Immature natural killer cell (primary cell): ENCODE measurements at regions not wholly inside any gene's neighbourhood (a gene's known extent, or its start where the extent isn't known, plus 50 kb on each side); places are given as distances from the start of the nearest gene placed in this dataset.

Experiments used
- DNase-seq, 3 donors: peaks; one replicate each; pipeline ENCODE4 v3.0.0; 2022; ENCODE audit warnings: mixed read lengths in 1 of 3
- H3K27ac Mint-ChIP-seq, 6 donors: one replicate each; pipeline ENCODE4 v1.8.0; 2020; ENCODE audit warnings: mixed read lengths in 6 of 6, mild to moderate bottlenecking in 5 of 6, inconsistent platforms in 4 of 6, moderate library complexity in 3 of 6
- H3K27me3 Mint-ChIP-seq, 3 donors: one replicate each; pipeline ENCODE4 v1.8.0; 2020 to 2021; ENCODE audit warnings: low read depth in 3 of 3, mild to moderate bottlenecking in 3 of 3, mixed read lengths in 3 of 3, moderate library complexity in 3 of 3, inconsistent platforms in 1 of 3
- H3K36me3 Mint-ChIP-seq, 3 donors: one replicate each; pipeline ENCODE4 v1.8.0; 2020; ENCODE audit warnings: mixed read lengths in 3 of 3, inconsistent platforms in 2 of 3, mild to moderate bottlenecking in 2 of 3
- H3K4me1 Mint-ChIP-seq, 2 donors: one replicate each; pipeline ENCODE4 v1.8.0; 2020; ENCODE audit warnings: inconsistent platforms in 2 of 2, mild to moderate bottlenecking in 2 of 2, mixed read lengths in 2 of 2, moderate library complexity in 1 of 2
- H3K4me3 Mint-ChIP-seq, 5 donors: one replicate each; pipeline ENCODE4 v1.8.0; 2020; ENCODE audit warnings: mild to moderate bottlenecking in 5 of 5, mixed read lengths in 5 of 5, inconsistent platforms in 3 of 5, moderate library complexity in 3 of 5
- H3K9me3 Mint-ChIP-seq, 6 donors: one replicate each; pipeline ENCODE4 v1.8.0; 2020; ENCODE audit warnings: mild to moderate bottlenecking in 6 of 6, mixed read lengths in 6 of 6, inconsistent platforms in 4 of 6, moderate library complexity in 3 of 6

GRCh38 chr20:6612606-6612923 lies 154.9 kb upstream of the BMP2 start:
- Mint-ChIP-seq H3K27me3 (no peaks in the 10 kb centered on the region), H3K4me1 (peaks cover 28 to 38% of the 10 kb centered on the region in 2 donors), H3K27ac (peak overlapping the region in 5 of 6 donors; percentile 32 to 71 (median 63)), H3K36me3 (no peaks in the 10 kb centered on the region), H3K4me3 (peak overlapping the region; percentile 8 to 58 (median 46)), H3K9me3 (peaks cover 0 to 4% (median 0%) of the 10 kb centered on the region in 6 donors)
- no peak for DNase-seq

DNA sequence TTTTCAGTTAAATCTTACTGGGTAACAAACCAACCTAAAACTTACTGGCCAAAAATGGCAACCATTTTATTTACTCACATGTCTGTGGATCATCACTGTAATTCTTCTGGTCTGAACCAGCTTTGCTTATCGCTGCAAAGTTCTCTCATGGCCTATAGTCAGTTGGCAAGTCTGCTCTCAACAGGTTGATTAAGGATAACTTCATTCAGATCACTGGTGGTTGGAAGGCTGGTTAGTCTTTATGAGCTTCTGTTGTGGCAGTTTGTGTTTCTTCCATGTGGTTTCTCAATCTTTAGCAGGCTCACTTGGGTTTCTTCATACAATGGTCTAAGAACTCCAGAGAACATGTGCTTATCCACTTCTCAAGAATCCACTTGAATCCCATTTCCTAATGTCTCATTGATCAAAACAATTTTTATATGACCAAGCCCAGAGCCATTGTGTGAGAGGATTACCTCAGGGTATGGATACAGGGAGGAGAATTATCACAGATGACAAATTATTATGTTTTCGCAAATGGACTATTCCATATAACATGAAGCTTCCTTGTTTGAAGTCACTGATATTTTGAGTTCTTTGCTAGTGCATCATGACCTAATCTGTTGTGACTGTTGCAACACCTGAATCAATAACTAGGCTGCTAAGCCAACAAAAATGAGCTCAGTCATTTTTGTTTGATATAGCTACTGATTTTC lies 155.4 kb upstream of the BMP2 start:
- Mint-ChIP-seq H3K27me3 (no peaks in the 10 kb centered on the region), H3K9me3 (peaks cover 0 to 4% (median under 1%) of the 10 kb centered on the region in 6 donors), H3K4me1 (peaks cover 28 to 38% of the 10 kb centered on the region in 2 donors), H3K36me3 (no peaks in the 10 kb centered on the region), H3K4me3 (peak overlapping the region; percentile 15 to 58 (median 46)), H3K27ac (peak overlapping the region in 5 of 6 donors; percentile 44 to 71 (median 65))
- DNase-seq: no peak

DNA sequence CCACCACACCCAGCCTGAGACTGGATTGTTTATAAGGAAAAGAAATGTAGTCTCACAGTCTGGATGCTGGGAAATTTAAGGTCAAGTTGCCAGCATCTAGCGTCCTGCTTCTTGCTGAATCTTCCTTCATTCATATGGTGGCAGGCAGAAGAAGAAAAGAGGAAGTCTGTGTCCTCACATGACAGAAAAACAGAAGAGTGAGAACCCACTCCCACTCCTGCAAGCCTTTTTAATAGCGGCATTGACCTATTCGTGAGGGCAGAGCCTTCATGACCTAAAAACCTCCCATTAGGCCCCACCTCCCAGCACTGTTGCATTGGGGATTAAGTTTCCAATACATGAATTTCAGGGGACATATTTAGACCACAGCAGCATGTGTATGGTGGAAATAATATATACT lies 160.8 kb upstream of the BMP2 start:
- no peak overlapping the region for H3K27ac Mint-ChIP-seq
- peaks cover under 1 to 2% of the 10 kb centered on the region in 2 donors for H3K4me1 Mint-ChIP-seq
- no peaks in the 10 kb centered on the region for H3K27me3 Mint-ChIP-seq
- no peak overlapping the region for H3K4me3 Mint-ChIP-seq
- no peak for DNase-seq
- no peaks in the 10 kb centered on the region for H3K36me3 Mint-ChIP-seq
- peaks cover 0 to 4% (median under 1%) of the 10 kb centered on the region in 6 donors for H3K9me3 Mint-ChIP-seq

GRCh38 chr20:6605055-6605935 lies 162.2 kb upstream of the BMP2 start:
- Mint-ChIP-seq H3K27me3 (peaks cover 0 to under 1% (median 0%) of the 10 kb centered on the region in 3 donors), H3K36me3 (no peaks in the 10 kb centered on the region), H3K27ac (no peak overlapping the region), H3K9me3 (peaks cover 0 to 3% (median under 1%) of the 10 kb centered on the region in 6 donors), H3K4me1 (peaks cover 8 to 14% of the 10 kb centered on the region in 2 donors), H3K4me3 (no peak overlapping the region)
- no peak for DNase-seq

DNA sequence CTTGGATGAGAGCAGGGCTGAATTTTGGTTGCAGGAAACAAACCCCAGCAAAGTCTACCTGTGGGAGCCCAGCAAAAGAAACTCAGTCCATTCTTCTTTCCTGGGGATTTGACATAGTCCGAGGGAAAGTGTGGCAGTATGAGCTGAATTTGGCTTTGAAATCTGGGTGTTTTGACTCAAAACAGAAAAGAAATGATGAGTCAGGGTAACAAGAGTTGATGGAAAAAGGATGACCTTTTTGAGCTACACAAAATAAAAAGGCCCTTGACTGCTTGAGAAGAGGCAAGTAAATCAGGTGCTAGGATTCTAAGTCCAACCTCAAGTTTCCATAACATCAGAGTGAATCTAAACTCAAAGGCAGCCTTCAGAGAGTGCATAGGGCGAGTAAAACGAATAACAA lies 163.3 kb upstream of the BMP2 start:
- Mint-ChIP-seq H3K27ac (no peak overlapping the region), H3K27me3 (peaks cover 0 to 3% (median 0%) of the 10 kb centered on the region in 3 donors), H3K4me1 (peaks cover 16 to 25% of the 10 kb centered on the region in 2 donors), H3K9me3 (peaks cover 0 to 2% (median 0%) of the 10 kb centered on the region in 6 donors), H3K4me3 (no peak overlapping the region), H3K36me3 (no peaks in the 10 kb centered on the region)
- no peak for DNase-seq

DNA sequence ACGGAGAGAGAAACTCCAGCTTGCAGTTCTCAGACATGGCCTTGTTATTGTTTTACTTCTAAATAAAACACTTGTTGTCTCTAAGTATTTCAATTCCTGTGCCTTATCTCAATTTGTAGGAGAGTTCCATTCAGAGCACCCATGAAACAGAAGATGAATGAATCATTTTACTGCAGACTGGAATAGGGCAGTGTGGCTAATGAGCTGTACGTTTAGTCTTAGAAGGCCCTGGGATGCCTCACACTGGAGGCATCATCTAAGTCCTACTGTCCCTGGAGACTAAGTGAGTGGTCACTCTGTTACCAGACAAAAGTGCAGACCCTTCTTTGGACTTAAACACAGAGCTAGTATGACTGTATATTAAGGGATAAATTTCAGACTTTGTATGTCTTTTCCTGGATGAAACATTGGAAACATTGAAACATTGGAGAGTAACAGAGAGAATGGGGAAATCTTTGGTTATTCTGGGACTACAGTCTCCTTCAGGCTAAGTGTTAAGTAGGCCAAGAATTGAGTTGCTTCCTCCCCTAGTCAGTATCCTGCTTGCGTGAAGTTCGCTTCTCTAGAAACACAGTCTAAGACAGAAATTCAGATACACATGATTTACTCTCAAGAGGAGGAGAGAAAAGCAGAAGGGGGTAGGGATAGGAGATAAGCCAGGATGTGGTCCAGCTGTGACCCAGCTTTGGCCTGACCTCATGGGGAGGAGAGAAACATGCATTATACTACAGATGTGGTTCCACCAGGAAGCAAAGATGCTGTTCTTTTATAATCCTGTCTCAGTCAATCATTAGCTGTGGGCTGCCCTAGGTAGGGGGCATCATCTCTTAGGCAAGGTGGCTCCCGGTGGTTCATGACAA lies 167.4 kb upstream of the BMP2 start:
- Mint-ChIP-seq H3K4me1 (peaks cover 16 to 25% of the 10 kb centered on the region in 2 donors), H3K36me3 (no peaks in the 10 kb centered on the region), H3K27me3 (peaks cover 0 to 3% (median 0%) of the 10 kb centered on the region in 3 donors), H3K27ac (peak overlapping the region in 4 of 6 donors; percentile 21 to 53 (median 42)), H3K9me3 (peaks cover 0 to 1% (median 0%) of the 10 kb centered on the region in 6 donors), H3K4me3 (peak overlapping the region in 3 of 5 donors; percentile 10 to 33 (median 28))
- DNase-seq: peak in 1 of 3 donors; percentile 9

DNA sequence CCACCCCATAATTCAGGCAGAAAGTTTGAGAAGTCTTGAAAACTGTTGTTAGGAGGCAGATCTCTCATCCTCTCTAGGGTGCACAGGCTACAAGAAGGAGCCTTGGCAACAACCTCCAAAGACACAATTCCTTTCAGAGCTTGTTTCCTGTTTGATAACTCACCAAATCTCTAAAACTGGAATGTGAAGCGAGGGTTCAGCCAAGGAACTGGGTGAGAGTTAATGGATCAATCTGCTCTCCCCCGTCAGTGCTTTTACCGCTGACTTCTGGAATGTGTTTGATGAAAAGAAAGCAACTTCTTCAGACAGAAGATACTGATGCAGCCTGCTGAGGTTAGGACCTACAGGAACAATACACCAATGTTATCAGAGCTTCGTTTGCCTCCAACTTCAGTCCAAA lies 171.8 kb upstream of the BMP2 start:
- H3K4me1 Mint-ChIP-seq: peaks cover 12 to 15% of the 10 kb centered on the region in 2 donors
- no peak overlapping the region for H3K4me3 Mint-ChIP-seq
- no peak for DNase-seq
- H3K36me3 Mint-ChIP-seq: no peaks in the 10 kb centered on the region
- H3K27me3 Mint-ChIP-seq: peaks cover 0 to 3% (median 2%) of the 10 kb centered on the region in 3 donors
- H3K9me3 Mint-ChIP-seq: peaks cover 0 to 3% (median 0%) of the 10 kb centered on the region in 6 donors
- H3K27ac Mint-ChIP-seq: no peak overlapping the region

DNA sequence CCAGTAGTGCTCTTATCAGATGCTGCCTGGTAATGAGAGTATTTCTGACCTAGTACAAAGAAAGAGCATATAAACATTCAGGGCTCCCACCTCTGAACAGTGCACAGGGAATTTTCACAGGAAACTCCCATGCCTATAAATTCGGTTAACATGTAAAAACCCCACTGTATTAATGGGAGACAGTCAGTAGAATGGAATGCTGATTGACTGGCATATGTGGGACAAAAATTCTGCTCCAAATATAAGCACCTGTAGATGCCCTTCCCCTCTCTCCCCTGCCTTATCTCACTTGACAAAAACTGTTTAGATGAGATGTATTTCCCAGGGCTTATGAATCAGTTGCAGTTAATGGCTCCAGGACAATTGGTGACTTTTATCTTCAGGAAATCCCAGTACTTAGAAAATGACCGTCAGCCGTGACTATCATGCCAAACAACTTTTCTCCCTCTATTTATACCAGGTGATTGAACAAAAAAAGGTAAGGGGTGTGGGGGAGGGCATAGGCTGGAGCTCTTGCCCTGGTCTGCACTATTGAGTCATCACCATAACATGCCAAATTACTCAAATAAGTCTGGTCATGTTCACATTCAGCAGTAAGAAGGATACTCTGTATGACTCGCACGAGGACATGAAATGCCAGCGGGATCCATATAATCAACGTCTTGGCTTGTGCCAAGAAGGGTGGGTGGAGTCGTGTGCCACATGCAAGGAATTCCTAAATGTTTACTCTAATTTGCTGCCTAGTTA lies 176.4 kb upstream of the BMP2 start:
- peaks cover 0 to 7% (median 2%) of the 10 kb centered on the region in 3 donors for H3K27me3 Mint-ChIP-seq

DNA sequence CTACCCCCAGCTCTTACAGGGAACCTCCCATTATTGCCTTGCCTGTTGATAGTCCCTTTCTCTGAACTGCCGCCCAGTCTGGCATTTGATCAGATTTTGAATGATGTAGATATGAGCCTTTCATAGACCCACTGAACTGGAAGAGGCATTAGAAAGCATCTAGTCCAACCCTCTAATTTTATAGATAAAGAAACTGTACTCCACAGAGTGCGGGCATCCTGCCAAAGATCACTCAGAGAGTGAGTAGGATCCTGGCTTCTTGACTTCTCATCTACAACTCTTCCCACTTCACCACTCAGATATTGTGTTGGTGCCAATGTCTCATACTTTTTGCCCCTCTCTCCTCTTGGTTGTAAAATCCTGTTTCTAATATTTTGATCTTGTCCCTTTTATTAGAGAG lies 179.2 kb upstream of the BMP2 start:
- no peaks in the 10 kb centered on the region for H3K36me3 Mint-ChIP-seq
- H3K9me3 Mint-ChIP-seq: peaks cover 0 to 3% (median 0%) of the 10 kb centered on the region in 6 donors
- H3K4me3 Mint-ChIP-seq: no peak overlapping the region
- no peak overlapping the region for H3K27ac Mint-ChIP-seq
- DNase-seq: no peak
- H3K4me1 Mint-ChIP-seq: no peaks in the 10 kb centered on the region
- H3K27me3 Mint-ChIP-seq: peaks cover 0 to 6% (median 2%) of the 10 kb centered on the region in 3 donors

More for the DNA sequence above, 176.4 kb upstream of the BMP2 start:
- Mint-ChIP-seq H3K4me1 (no peaks in the 10 kb centered on the region), H3K36me3 (no peaks in the 10 kb centered on the region), H3K9me3 (peaks cover 0 to 3% (median 0%) of the 10 kb centered on the region in 6 donors), H3K27ac (no peak overlapping the region), H3K4me3 (no peak overlapping the region)
- DNase-seq: no peak

DNA sequence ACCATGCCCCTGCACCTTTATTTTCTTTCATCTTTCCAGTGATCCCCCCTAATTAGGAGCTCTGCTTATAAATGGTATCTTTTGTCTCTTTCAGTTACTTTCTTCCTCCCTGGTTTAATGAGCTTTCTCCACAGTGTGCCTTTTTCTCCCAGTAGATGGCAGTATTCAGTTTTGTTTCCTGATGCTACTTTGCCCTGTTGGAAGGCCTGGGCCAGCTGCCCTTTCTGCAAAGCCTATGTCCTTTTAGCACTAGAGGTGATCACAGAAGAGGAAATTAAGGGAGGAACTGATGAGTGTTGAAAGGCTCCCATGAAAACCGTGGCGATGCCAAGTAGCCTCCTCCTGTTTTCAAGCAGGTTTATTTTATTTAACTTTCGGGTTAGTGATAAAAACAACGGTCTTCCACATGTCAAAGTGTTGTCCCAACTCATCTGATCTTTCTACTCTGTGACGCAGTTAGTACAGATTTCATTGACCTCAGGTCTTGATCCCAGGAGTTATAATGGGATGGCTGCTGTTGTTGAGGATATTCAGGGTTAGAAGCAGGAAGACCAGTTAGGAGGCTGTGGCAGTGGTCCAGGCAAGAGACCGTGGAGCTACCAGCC lies 184.2 kb upstream of the BMP2 start:
- Mint-ChIP-seq H3K27me3 (peaks cover 0 to 5% (median 2%) of the 10 kb centered on the region in 3 donors), H3K36me3 (no peaks in the 10 kb centered on the region), H3K9me3 (peaks cover 0 to 5% (median 0%) of the 10 kb centered on the region in 6 donors), H3K4me3 (no peak overlapping the region), H3K27ac (no peak overlapping the region), H3K4me1 (no peaks in the 10 kb centered on the region)
- peak; percentile 24 to 29 (median 29) for DNase-seq

GRCh38 chr20:6582449-6582848 lies 185.0 kb upstream of the BMP2 start:
- no peaks in the 10 kb centered on the region for H3K4me1 Mint-ChIP-seq
- H3K27me3 Mint-ChIP-seq: peaks cover 0 to 3% (median 0%) of the 10 kb centered on the region in 3 donors
- no peaks in the 10 kb centered on the region for H3K36me3 Mint-ChIP-seq
- DNase-seq: no peak
- H3K9me3 Mint-ChIP-seq: peaks cover 0 to 5% (median 0%) of the 10 kb centered on the region in 6 donors
- H3K4me3 Mint-ChIP-seq: no peak overlapping the region
- no peak overlapping the region for H3K27ac Mint-ChIP-seq

GRCh38 chr20:6580486-6580885 lies 187.0 kb upstream of the BMP2 start:
- peaks cover 0 to 5% (median 0%) of the 10 kb centered on the region in 6 donors for H3K9me3 Mint-ChIP-seq

More at GRCh38 chr20:6580486-6580885, 187.0 kb upstream of the BMP2 start:
- no peaks in the 10 kb centered on the region for H3K36me3 Mint-ChIP-seq
- H3K27me3 Mint-ChIP-seq: peaks cover 0 to 3% (median 0%) of the 10 kb centered on the region in 3 donors
- no peak overlapping the region for H3K27ac Mint-ChIP-seq
- H3K4me3 Mint-ChIP-seq: no peak overlapping the region
- no peak for DNase-seq
- no peaks in the 10 kb centered on the region for H3K4me1 Mint-ChIP-seq
